GM12878 (cell line): ENCODE measurements at regions not wholly inside any gene's neighbourhood (a gene's known extent, or its start where the extent isn't known, plus 50 kb on each side); places are given as distances from the start of the nearest gene placed in this dataset.

Source experiments
- ATAC-seq: fragments of 200-7000 bp; cut with Tn5 transposase; 3 replicates; pipeline ENCODE4 v1.9.1; 2020; ENCODE audit warnings: mild to moderate bottlenecking, moderate library complexity
- BruUV-seq: library from RNA; stranded (reverse); fragments of 400-500 nt; replicated peaks from 2 replicates; lab custom pipeline; 2021; lab: Mats Ljungman, UMichigan
- CTCF ChIA-PET: fragments of 300-600 bp; sonication (Branson Sonifier 250); formaldehyde crosslinking; extraction: SDS; loops from one replicate; lab custom pipeline; 2021; ENCODE audit warnings: inconsistent platforms; lab: Yijun Ruan, JAX
- POLR2A ChIA-PET: fragments of 350-600 bp; formaldehyde crosslinking; extraction: SDS; loops from one replicate; lab custom pipeline; 2021; ENCODE audit warnings: inconsistent platforms; lab: Charles Lee
- RAD21 ChIA-PET: fragments of 300-600 bp; sonication (Branson Sonifier 250); formaldehyde crosslinking; loops from one replicate; lab custom pipeline; 2023; ENCODE audit warnings: antibody characterized with exemption; ENCODE audit not compliant: unreplicated experiment; lab: Charles Lee
- SMC1A ChIA-PET: fragments of 300-600 bp; sonication (Branson Sonifier 250); formaldehyde crosslinking; loops from one replicate; lab custom pipeline; 2023; ENCODE audit not compliant: unreplicated experiment, uncharacterized antibody; lab: Charles Lee
- DNase-seq: peaks from one replicate; pipeline ENCODE4 v3.0.0-alpha.2; 2011; ENCODE audit warnings: low read depth, low spot score
- FAIRE-seq: peaks from 3 replicates; lab custom pipeline; 2011; peaks lifted over from hg19 to GRCh38; lab: Jason Lieb, UNC
- H2AFZ ChIP-seq: 2 replicates; pipeline ENCODE4 v1.6.0; 2011; ENCODE audit warnings: low read depth, low read length, control low read depth; ENCODE audit not compliant: control insufficient read depth
- H3K27ac ChIP-seq: 2 replicates; pipeline ENCODE4 v1.5.1; 2011; ENCODE audit warnings: control low read depth; ENCODE audit not compliant: control insufficient read depth, insufficient read depth
- H3K27me3 ChIP-seq, 2 experiments: replicated peaks in 1 of 2; 2 replicates each; pipeline versions ENCODE4 v1.6.0 to v1.6.1; 2011; ENCODE audit warnings: low read length in 1 of 2; ENCODE audit not compliant: control insufficient read depth in 2 of 2, insufficient read depth in 2 of 2
- H3K36me3 ChIP-seq, 2 experiments: 2 replicates each; pipeline ENCODE4 v1.5.1; 2011; ENCODE audit warnings: low read length in 1 of 2; ENCODE audit not compliant: control insufficient read depth in 2 of 2, insufficient read depth in 2 of 2
- H3K4me1 ChIP-seq: 2 replicates; pipeline ENCODE4 v1.6.1; 2011; ENCODE audit warnings: mild to moderate bottlenecking, low read length, moderate library complexity, mixed read lengths; ENCODE audit not compliant: control insufficient read depth, insufficient read depth
- H3K4me2 ChIP-seq: 2 replicates; pipeline ENCODE4 v1.6.0; 2011; ENCODE audit warnings: control low read depth; ENCODE audit not compliant: control insufficient read depth, insufficient read depth
- H3K4me3 ChIP-seq: fragments of 200-600 bp; sonication (generic); 2 replicates; pipeline ENCODE4 v1.5.1; 2016
- H3K79me2 ChIP-seq: 2 replicates; pipeline ENCODE4 v1.6.0; 2011; ENCODE audit warnings: low read length; ENCODE audit not compliant: control insufficient read depth, insufficient read depth
- H3K9ac ChIP-seq: 2 replicates; pipeline ENCODE4 v1.8.0; 2011; ENCODE audit warnings: low read length, control low read depth, mixed read lengths; ENCODE audit not compliant: control insufficient read depth, insufficient read depth
- H3K9me3 ChIP-seq: replicated peaks from 3 replicates; pipeline ENCODE4 v1.5.1; 2011; ENCODE audit warnings: mild to moderate bottlenecking, low read length; ENCODE audit not compliant: control insufficient read depth, insufficient read depth
- H4K20me1 ChIP-seq: 2 replicates; pipeline ENCODE4 v1.6.0; 2011; ENCODE audit not compliant: control insufficient read depth, insufficient read depth
- ATF7 ChIP-seq: fragments of 450-650 bp; IDR thresholded peaks from 2 replicates; pipeline ENCODE4 v1.6.1; 2016; ENCODE audit warnings: low read depth, mild to moderate bottlenecking
- CHD1 ChIP-seq: IDR thresholded peaks from 2 replicates; pipeline ENCODE4 v1.6.1; 2012; ENCODE audit warnings: low read depth, low read length, improper control_type of control experiment
- FOXK2 ChIP-seq: fragments of 450-650 bp; IDR thresholded peaks from 2 replicates; pipeline ENCODE4 v1.6.1; 2017; ENCODE audit warnings: mild to moderate bottlenecking, moderate library complexity
- HCFC1 ChIP-seq: fragments of 150-350 bp; IDR thresholded peaks from 2 replicates; pipeline ENCODE4 v1.6.1; 2014; ENCODE audit warnings: low read length
- NR2C1 ChIP-seq: fragments of 450-650 bp; IDR thresholded peaks from 2 replicates; pipeline ENCODE4 v1.6.1; 2017; ENCODE audit warnings: antibody characterized with exemption, mild to moderate bottlenecking, moderate library complexity
- NR2C2 ChIP-seq: IDR thresholded peaks from 2 replicates; pipeline ENCODE4 v1.6.1; 2011; ENCODE audit warnings: borderline replicate concordance, low read depth; ENCODE audit not compliant: control insufficient read depth, insufficient read length
- RBBP5 ChIP-seq: fragments of 200-600 bp; sonication (generic); conservative IDR thresholded peaks from 2 replicates; pipeline ENCODE4 v1.6.1; 2016
- REST ChIP-seq: IDR thresholded peaks from 2 replicates; pipeline ENCODE4 v1.6.1; 2012; ENCODE audit warnings: mild to moderate bottlenecking, low read depth, low read length
- SMC3 ChIP-seq: IDR thresholded peaks from 2 replicates; pipeline ENCODE4 v1.6.1; 2011; ENCODE audit warnings: low read length, improper control_type of control experiment, borderline replicate concordance
- ZNF384 ChIP-seq: IDR thresholded peaks from 2 replicates; pipeline ENCODE4 v1.6.1; 2012; ENCODE audit warnings: low read depth, mild to moderate bottlenecking, low read length, improper control_type of control experiment, borderline replicate concordance
- ZZZ3 ChIP-seq: IDR thresholded peaks from 2 replicates; pipeline ENCODE4 v1.6.1; 2011; ENCODE audit warnings: low read depth; ENCODE audit not compliant: control insufficient read depth, insufficient read length
- WGBS: methylation state at CpG from one replicate; pipeline ENCODE4 v1.1.6; 2016; ENCODE audit warnings: low lambda C conversion rate; ENCODE audit not compliant: insufficient replicate concordance, insufficient coverage; ENCODE audit errors: missing lambda C conversion rate; 5-methylcytosine and 5-hydroxymethylcytosine counted together
- in situ Hi-C: fragments of 300-500 bp; cut with MboI; formaldehyde crosslinking; loops from 9 replicates; pipeline ENCODE4 v1.14.3; 2018; ENCODE audit warnings: mixed read lengths
- intact Hi-C: fragments of 100-400 bp; cut with micrococcal nuclease; formaldehyde crosslinking; loops from one replicate; pipeline ENCODE4 v1.14.2; 2022; ENCODE audit not compliant: unreplicated experiment

- no peak for FAIRE-seq
- H3K36me3 ChIP-seq: no peaks in the 10 kb centered on the region
- BruUV-seq: no TSS peak
- no peak overlapping the region for H3K9ac ChIP-seq
- ChIA-PET CTCF (no interaction called here), SMC1A (no interaction called here), POLR2A (no interaction called here), RAD21 (no interaction called here)
- in situ Hi-C loops: no loop called here
- no peak overlapping the region for H3K27ac ChIP-seq
- H3K4me2 ChIP-seq: no peak overlapping the region
- no peak for DNase-seq
- H3K79me2 ChIP-seq: no peaks in the 10 kb centered on the region
- no peak for ATAC-seq
- H3K9me3 ChIP-seq: no peaks in the 10 kb centered on the region
- no peaks in the 10 kb centered on the region for H3K27me3 ChIP-seq
- H3K4me1 ChIP-seq: no peaks in the 10 kb centered on the region
- TF ChIP-seq ZZZ3 (no peak), NR2C2 (no peak), RBBP5 (no peak), FOXK2 (no peak), REST (no peak), ZNF384 (no peak), CHD1 (no peak), SMC3 (no peak), HCFC1 (no peak), NR2C1 (no peak), ATF7 (no peak)
- TF ChIP-seq, all 136 proteins: peak for 0
- intact Hi-C loops: no loop called here
- 22% methylated on average over 3 of the region's 3 CpGs for WGBS
- Histone ChIP-seq H3K4me3 (no peak overlapping the region), H4K20me1 (no peaks in the 10 kb centered on the region), H2AFZ (no peak overlapping the region)
Observed at GRCh38 chr15:97317163-97317562, 643.3 kb upstream of the ARRDC4 start.
